OCI-LY7 (cell line): ENCODE measurements at regions not wholly inside any gene's neighbourhood (a gene's known extent, or its start where the extent isn't known, plus 50 kb on each side); places are given as distances from the start of the nearest gene placed in this dataset.

Experiments used
- BruUV-seq: library from RNA; stranded (reverse); fragments of 400-500 nt; replicated peaks from 2 replicates; lab custom pipeline; 2021; lab: Mats Ljungman, UMichigan
- CTCF ChIA-PET: fragments of 300-600 bp; sonication (Branson Sonifier 250); formaldehyde crosslinking; loops from one replicate; lab custom pipeline; 2022; ENCODE audit warnings: antibody characterized with exemption; ENCODE audit not compliant: unreplicated experiment; lab: Charles Lee
- POLR2A ChIA-PET: fragments of 300-600 bp; sonication (Branson Sonifier 250); formaldehyde crosslinking; loops from one replicate; lab custom pipeline; 2022; ENCODE audit warnings: antibody characterized with exemption; lab: Charles Lee
- DNase-seq: peaks from one replicate; pipeline ENCODE4 v3.0.0-alpha.2; 2015; ENCODE audit warnings: low spot score
- H2AFZ ChIP-seq: fragments of 200-600 bp; sonication (generic), shearing (Covaris generic); 2 replicates; pipeline ENCODE4 v1.6.1; 2014; ENCODE audit warnings: mild to moderate bottlenecking, antibody characterized with exemption, low read length, moderate library complexity
- H3K27ac ChIP-seq: fragments of 200-600 bp; sonication (generic); 2 replicates; pipeline ENCODE4 v1.5.1; 2014; ENCODE audit warnings: mixed run types, low read depth, mild to moderate bottlenecking, moderate library complexity, low read length, inconsistent platforms; ENCODE audit not compliant: poor library complexity, severe bottlenecking
- H3K36me3 ChIP-seq: fragments of 200-600 bp; sonication (generic); 2 replicates; pipeline ENCODE4 v1.6.1; 2014; ENCODE audit warnings: mild to moderate bottlenecking, antibody characterized with exemption, low read length, moderate library complexity, mixed read lengths; ENCODE audit not compliant: insufficient read depth
- H3K4me1 ChIP-seq: fragments of 200-600 bp; sonication (generic); 2 replicates; pipeline ENCODE4 v1.5.1; 2014; ENCODE audit warnings: mild to moderate bottlenecking, low read length; ENCODE audit not compliant: insufficient read depth, poor library complexity, severe bottlenecking
- H3K4me2 ChIP-seq: fragments of 200-600 bp; sonication (generic); 2 replicates; pipeline ENCODE4 v1.6.1; 2014; ENCODE audit warnings: mild to moderate bottlenecking, low read length
- H3K4me3 ChIP-seq: fragments of 200-600 bp; sonication (generic); 2 replicates; pipeline ENCODE4 v1.5.1; 2014; ENCODE audit warnings: mild to moderate bottlenecking, low read depth, low read length; ENCODE audit not compliant: poor library complexity, severe bottlenecking
- H3K79me2 ChIP-seq: fragments of 200-600 bp; sonication (generic); 2 replicates; pipeline ENCODE4 v1.6.1; 2016; ENCODE audit warnings: low read depth, mild to moderate bottlenecking, low read length, moderate library complexity, mixed read lengths; ENCODE audit not compliant: insufficient read depth
- H3K9me2 ChIP-seq: fragments of 200-600 bp; sonication (generic); 2 replicates; pipeline ENCODE4 v1.6.1; 2016; ENCODE audit warnings: mild to moderate bottlenecking, low read length, mixed read lengths; ENCODE audit not compliant: insufficient read depth
- H3K9me3 ChIP-seq: fragments of 200-600 bp; sonication (generic); 2 replicates; pipeline ENCODE4 v1.6.1; 2014; ENCODE audit warnings: mild to moderate bottlenecking, mixed run types, low read length, mixed read lengths
- H4K20me1 ChIP-seq: fragments of 200-600 bp; sonication (generic); 2 replicates; pipeline ENCODE4 v1.6.1; 2014; ENCODE audit warnings: mild to moderate bottlenecking, antibody characterized with exemption, low read length, moderate library complexity, mixed read lengths; ENCODE audit not compliant: insufficient read depth
- CTCF ChIP-seq: fragments of 200-600 bp; sonication (generic); conservative IDR thresholded peaks from 2 replicates; pipeline ENCODE4 v1.5.1; 2014; ENCODE audit warnings: mild to moderate bottlenecking, antibody characterized with exemption, low read length, moderate library complexity, mixed read lengths
- EZH2phosphoT487 ChIP-seq: fragments of 200-600 bp; sonication (generic); IDR thresholded peaks from 2 replicates; pipeline ENCODE4 v1.6.1; 2018; ENCODE audit warnings: low read depth, borderline replicate concordance, mild to moderate bottlenecking, mixed run types, antibody characterized with exemption, low read length, moderate library complexity, mixed read lengths
- intact Hi-C: fragments of 100-400 bp; cut with micrococcal nuclease; formaldehyde crosslinking; loops from one replicate; pipeline ENCODE4 v1.10.0; 2022; ENCODE audit not compliant: unreplicated experiment

DNA sequence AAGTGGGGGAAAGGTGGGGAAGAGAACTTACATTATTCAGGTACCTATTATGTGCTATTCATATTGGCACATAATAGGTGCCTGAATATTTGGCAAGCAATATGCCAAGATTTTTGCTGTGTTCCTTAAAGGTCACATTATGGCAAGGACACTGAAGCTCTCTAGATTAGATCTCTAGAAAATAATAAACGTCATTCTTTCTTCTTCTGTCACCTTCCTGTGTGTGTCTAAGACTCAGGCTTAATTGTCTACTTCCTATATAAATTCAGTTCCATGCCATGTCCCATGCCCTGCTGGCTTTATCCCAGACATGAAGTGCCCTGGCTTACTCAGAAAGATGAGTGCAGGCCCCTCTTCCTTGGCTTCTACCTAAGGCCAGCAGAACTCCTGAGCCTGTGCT is 191.1 kb upstream of the CTAGE1 start:
- H3K9me2 ChIP-seq = no peaks in the 10 kb centered on the region
- ChIA-PET POLR2A (interaction anchor here (0.6 kb wide), 1 partner anchor 1203 kb away, joined by 3 read pairs; no protein-coding TSS in a partner anchor), CTCF (no interaction called here)
- H3K4me3 ChIP-seq = no peak overlapping the region
- DNase-seq = no peak
- H3K9me3 ChIP-seq = no peaks in the 10 kb centered on the region
- intact Hi-C loops = no loop called here
- H3K27ac ChIP-seq = no peak overlapping the region
- no peaks in the 10 kb centered on the region for H3K4me1 ChIP-seq
- H3K79me2 ChIP-seq = no peaks in the 10 kb centered on the region
- H4K20me1 ChIP-seq = no peaks in the 10 kb centered on the region
- no peak for TF ChIP-seq CTCF
- no TSS peak for BruUV-seq
- no peaks in the 10 kb centered on the region for H3K36me3 ChIP-seq
- no peak overlapping the region for H3K4me2 ChIP-seq
- no peak overlapping the region for H2AFZ ChIP-seq

GRCh38 chr18:22609642-22610041 is 191.9 kb upstream of the CTAGE1 start:
- Histone ChIP-seq H3K79me2 (no peaks in the 10 kb centered on the region), H3K9me3 (no peaks in the 10 kb centered on the region), H4K20me1 (no peaks in the 10 kb centered on the region), H3K27ac (no peak overlapping the region), H3K4me3 (no peak overlapping the region), H3K4me1 (no peaks in the 10 kb centered on the region), H3K36me3 (no peaks in the 10 kb centered on the region), H2AFZ (no peak overlapping the region), H3K4me2 (no peak overlapping the region), H3K9me2 (no peaks in the 10 kb centered on the region)
- POLR2A ChIA-PET = no interaction called here
- CTCF ChIA-PET = no interaction called here
- intact Hi-C loops = no loop called here
- no TSS peak for BruUV-seq
- DNase-seq = no peak
- TF ChIP-seq CTCF = no peak
- TF ChIP-seq EZH2phosphoT487 = no peak

DNA sequence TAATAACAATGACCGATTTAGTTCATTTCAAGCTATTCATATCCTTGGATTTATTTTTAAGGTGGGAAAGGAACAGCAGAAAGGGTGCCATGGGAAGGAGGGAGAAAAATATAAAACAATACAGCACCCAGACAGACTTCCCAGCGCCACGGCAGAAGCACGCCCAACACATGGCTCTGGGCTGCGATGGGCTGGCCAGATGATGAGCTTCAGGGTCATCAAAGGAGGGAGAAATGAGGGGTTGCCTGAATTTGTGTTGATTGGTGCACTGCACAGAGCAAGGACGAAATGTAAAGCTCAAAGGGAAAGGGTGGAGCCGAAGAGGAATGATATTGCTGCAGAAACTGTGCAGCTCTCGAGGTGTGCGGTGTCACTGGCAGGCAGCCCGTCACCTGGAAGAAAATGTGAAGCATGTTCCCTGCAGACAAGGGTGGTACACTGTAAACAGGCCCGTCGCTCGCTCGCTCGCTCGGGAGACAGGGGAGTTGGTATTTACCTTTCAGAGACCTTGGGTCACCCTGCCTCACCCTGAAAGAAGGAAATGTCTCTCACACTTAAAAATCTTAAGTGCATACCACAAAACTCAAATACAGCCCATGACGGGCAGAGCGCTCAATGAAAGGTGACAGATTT is 195.5 kb upstream of the CTAGE1 start:
- Histone ChIP-seq H3K36me3 (no peaks in the 10 kb centered on the region), H3K9me3 (no peaks in the 10 kb centered on the region), H2AFZ (no peak overlapping the region), H4K20me1 (no peaks in the 10 kb centered on the region), H3K4me1 (no peaks in the 10 kb centered on the region), H3K9me2 (no peaks in the 10 kb centered on the region), H3K4me2 (no peak overlapping the region), H3K4me3 (no peak overlapping the region), H3K79me2 (no peaks in the 10 kb centered on the region), H3K27ac (no peak overlapping the region)
- POLR2A ChIA-PET = interaction anchor here (0.5 to 0.6 kb wide), 2 partner anchors 830 to 1513 kb away, joined by 3 read pairs; no protein-coding TSS in a partner anchor
- no peak for DNase-seq
- no TSS peak for BruUV-seq
- intact Hi-C loops = no loop called here
- TF ChIP-seq EZH2phosphoT487 (no peak), CTCF (no peak)
- CTCF ChIA-PET = no interaction called here
